ENCODE measurements at regions not wholly inside any gene's neighbourhood (a gene's known extent, or its start where the extent isn't known, plus 50 kb on each side); places are given as distances from the start of the nearest gene placed in this dataset.

DNA sequence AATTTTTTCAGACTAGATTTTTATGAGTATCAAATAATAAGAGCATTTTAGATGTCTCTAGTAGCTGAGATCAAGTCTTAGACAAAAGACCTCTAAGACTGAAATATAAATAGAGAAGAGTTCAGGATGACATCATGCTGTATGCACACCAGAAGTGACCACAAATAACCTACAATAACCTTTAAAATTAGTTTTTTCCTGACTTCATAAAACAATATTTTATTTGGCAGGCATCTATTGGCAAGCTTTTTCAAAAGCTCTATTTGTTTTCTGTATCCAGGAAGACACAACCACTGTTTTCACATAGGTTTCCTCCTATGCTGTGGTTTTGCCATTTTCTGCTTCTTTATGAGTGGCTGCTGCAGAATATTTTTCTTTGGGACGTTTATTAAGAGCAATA, 359.1 kb downstream of the CRPPA start:
- TF ChIP-seq, protein P1, sequence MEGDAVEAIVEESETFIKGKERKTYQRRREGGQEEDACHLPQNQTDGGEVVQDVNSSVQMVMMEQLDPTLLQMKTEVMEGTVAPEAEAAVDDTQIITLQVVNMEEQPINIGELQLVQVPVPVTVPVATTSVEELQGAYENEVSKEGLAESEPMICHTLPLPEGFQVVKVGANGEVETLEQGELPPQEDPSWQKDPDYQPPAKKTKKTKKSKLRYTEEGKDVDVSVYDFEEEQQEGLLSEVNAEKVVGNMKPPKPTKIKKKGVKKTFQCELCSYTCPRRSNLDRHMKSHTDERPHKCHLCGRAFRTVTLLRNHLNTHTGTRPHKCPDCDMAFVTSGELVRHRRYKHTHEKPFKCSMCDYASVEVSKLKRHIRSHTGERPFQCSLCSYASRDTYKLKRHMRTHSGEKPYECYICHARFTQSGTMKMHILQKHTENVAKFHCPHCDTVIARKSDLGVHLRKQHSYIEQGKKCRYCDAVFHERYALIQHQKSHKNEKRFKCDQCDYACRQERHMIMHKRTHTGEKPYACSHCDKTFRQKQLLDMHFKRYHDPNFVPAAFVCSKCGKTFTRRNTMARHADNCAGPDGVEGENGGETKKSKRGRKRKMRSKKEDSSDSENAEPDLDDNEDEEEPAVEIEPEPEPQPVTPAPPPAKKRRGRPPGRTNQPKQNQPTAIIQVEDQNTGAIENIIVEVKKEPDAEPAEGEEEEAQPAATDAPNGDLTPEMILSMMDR (IDR thresholded peaks at IDR 0.05; ENCODE audit: low read depth, low read length) = no peak
- no peak for TF ChIP-seq POLR2A (IDR thresholded peaks at IDR 0.05; ENCODE audit: extremely low read depth, insufficient read length)
- TF ChIP-seq MYC (IDR thresholded peaks at IDR 0.05; ENCODE audit: low read depth, low read length) = no peak
- no peak for TF ChIP-seq MAX (IDR thresholded peaks at IDR 0.05; ENCODE audit: low read depth, low read length)

Measured in NB4 (cell line).